K562 (cell line): ENCODE measurements at regions not wholly inside any gene's neighbourhood (a gene's known extent, or its start where the extent isn't known, plus 50 kb on each side); places are given as distances from the start of the nearest gene placed in this dataset.

Experiments
- BRF1 ChIP-seq: IDR thresholded peaks from 3 replicates; pipeline ENCODE4 v1.6.1; 2011; ENCODE audit warnings: borderline replicate concordance, mild to moderate bottlenecking; ENCODE audit not compliant: insufficient read length; ENCODE audit errors: extremely low read depth
- CHD2 ChIP-seq: IDR thresholded peaks from 2 replicates; pipeline ENCODE4 v1.6.1; 2011; ENCODE audit warnings: low read depth, low read length
- CTCF ChIP-seq, 3 experiments: IDR thresholded peaks in 2 of 3; conservative IDR thresholded peaks in 1 of 3; 2 replicates each; pipeline ENCODE4 v1.5.1; 2011 to 2012; ENCODE audit warnings: low read length in 3 of 3, mild to moderate bottlenecking in 3 of 3, control low read depth in 2 of 3, improper control_type of control experiment in 1 of 3, inconsistent platforms in 1 of 3, low read depth in 1 of 3, mixed read lengths in 1 of 3, moderate library complexity in 1 of 3; ENCODE audit not compliant: insufficient read depth in 2 of 3
- JUN ChIP-seq, 2 experiments: sonication (generic) in 1 of 2; formaldehyde crosslinking in 1 of 2; IDR thresholded peaks; 2 replicates each; pipeline versions ENCODE4 v1.6.1 to v1.8.0; 2012 to 2022; ENCODE audit warnings: borderline replicate concordance in 2 of 2, mild to moderate bottlenecking in 2 of 2, improper control_type of control experiment in 1 of 2, low read depth in 1 of 2, low read length in 1 of 2, missing genetic modification reagents in 1 of 2
- KDM1A ChIP-seq, 2 experiments: fragments of 450-650 bp; IDR thresholded peaks; 2 replicates each; pipeline ENCODE4 v1.6.1; 2016; ENCODE audit warnings: mild to moderate bottlenecking in 2 of 2
- PREB ChIP-seq: sonication (generic); formaldehyde crosslinking; IDR thresholded peaks from 2 replicates; pipeline ENCODE4 v1.8.1; 2023; ENCODE audit warnings: mild to moderate bottlenecking, missing genetic modification reagents
- YY1 ChIP-seq, 3 experiments: IDR thresholded peaks; 2 replicates each; pipeline ENCODE4 v1.6.1; 2011; ENCODE audit warnings: low read length in 2 of 3, mild to moderate bottlenecking in 2 of 3, moderate library complexity in 2 of 3, borderline replicate concordance in 1 of 3, control low read depth in 1 of 3, low read depth in 1 of 3; ENCODE audit not compliant: insufficient read depth in 3 of 3, insufficient replicate concordance in 2 of 3, control insufficient read depth in 1 of 3, insufficient read length in 1 of 3; ENCODE audit errors: extremely low read depth in 1 of 3
- ZFX ChIP-seq: sonication (generic); formaldehyde crosslinking; IDR thresholded peaks from 2 replicates; pipeline ENCODE4 v1.8.0; 2022; ENCODE audit warnings: mild to moderate bottlenecking, missing genetic modification reagents, moderate library complexity

- no peak for TF ChIP-seq YY1 (IDR thresholded peaks at IDR 0.05; ENCODE audit: borderline replicate concordance in 1 of 3, control insufficient read depth in 1 of 3, extremely low read depth in 1 of 3, insufficient read depth in 3 of 3, insufficient read length in 1 of 3, insufficient replicate concordance in 2 of 3, low read depth in 1 of 3, low read length in 2 of 3)
- no peak for TF ChIP-seq BRF1
- TF ChIP-seq KDM1A (IDR thresholded peaks at IDR 0.05) = no peak
- no peak for TF ChIP-seq PREB
- TF ChIP-seq CTCF (IDR thresholded peaks at IDR 0.05 in 2 of 3, conservative IDR thresholded peaks at IDR 0.05 in 1 of 3; ENCODE audit: insufficient read depth in 2 of 3, low read depth in 1 of 3, low read length in 3 of 3) = no peak
- TF ChIP-seq JUN (IDR thresholded peaks at IDR 0.05; ENCODE audit: borderline replicate concordance, low read depth, low read length) = no peak
- no peak for TF ChIP-seq JUN (CRISPR knock-in tag; IDR thresholded peaks at IDR 0.05; ENCODE audit: borderline replicate concordance)
- TF ChIP-seq ZFX (CRISPR knock-in tag) = no peak
- no peak for TF ChIP-seq CHD2
Measured at GRCh38 chr10:33027088-33027487, 69.1 kb upstream of the ITGB1 start.
